AG09309 (cell line): ENCODE measurements at regions not wholly inside any gene's neighbourhood (a gene's known extent, or its start where the extent isn't known, plus 50 kb on each side); places are given as distances from the start of the nearest gene placed in this dataset.

ENCODE experiments used
- DNase-seq: peaks from one replicate; pipeline ENCODE4 v3.0.0-alpha.2; 2010; ENCODE audit warnings: low read depth
- H3K4me3 ChIP-seq: 2 replicates; pipeline ENCODE4 v1.5.1; 2011; ENCODE audit warnings: mild to moderate bottlenecking, low read depth, low read length, moderate library complexity; ENCODE audit not compliant: control insufficient read depth
- TF ChIP-seq, protein P1 (sequence below): IDR thresholded peaks from 2 replicates; pipeline ENCODE4 v1.5.1; 2011; ENCODE audit warnings: mild to moderate bottlenecking, low read depth, low read length, inconsistent platforms; ENCODE audit not compliant: insufficient read depth, control insufficient read depth; ENCODE audit errors: missing control alignments

DNA sequence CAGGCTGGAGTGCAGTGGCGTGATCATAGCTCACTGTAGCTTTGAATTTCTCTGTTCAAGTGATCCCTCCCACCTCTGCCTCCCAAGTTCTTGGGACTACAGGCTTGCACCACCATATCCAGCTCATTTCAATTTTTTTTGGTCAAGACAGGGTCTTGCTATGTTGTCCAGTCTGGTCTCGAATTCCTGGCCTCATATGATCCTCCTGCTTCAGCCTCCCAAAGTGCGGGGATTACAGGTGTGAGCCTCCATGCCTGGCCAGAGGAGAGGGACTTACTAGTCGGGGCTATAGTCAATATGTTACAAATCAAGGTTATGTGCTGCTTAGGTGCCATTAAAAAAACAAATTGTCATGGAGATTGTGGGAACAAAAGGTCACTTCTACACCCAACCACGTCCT is 105.3 kb upstream of the GALNT17 start:
- no peak for DNase-seq
- H3K4me3 ChIP-seq = no peak overlapping the region
- TF ChIP-seq, protein P1, sequence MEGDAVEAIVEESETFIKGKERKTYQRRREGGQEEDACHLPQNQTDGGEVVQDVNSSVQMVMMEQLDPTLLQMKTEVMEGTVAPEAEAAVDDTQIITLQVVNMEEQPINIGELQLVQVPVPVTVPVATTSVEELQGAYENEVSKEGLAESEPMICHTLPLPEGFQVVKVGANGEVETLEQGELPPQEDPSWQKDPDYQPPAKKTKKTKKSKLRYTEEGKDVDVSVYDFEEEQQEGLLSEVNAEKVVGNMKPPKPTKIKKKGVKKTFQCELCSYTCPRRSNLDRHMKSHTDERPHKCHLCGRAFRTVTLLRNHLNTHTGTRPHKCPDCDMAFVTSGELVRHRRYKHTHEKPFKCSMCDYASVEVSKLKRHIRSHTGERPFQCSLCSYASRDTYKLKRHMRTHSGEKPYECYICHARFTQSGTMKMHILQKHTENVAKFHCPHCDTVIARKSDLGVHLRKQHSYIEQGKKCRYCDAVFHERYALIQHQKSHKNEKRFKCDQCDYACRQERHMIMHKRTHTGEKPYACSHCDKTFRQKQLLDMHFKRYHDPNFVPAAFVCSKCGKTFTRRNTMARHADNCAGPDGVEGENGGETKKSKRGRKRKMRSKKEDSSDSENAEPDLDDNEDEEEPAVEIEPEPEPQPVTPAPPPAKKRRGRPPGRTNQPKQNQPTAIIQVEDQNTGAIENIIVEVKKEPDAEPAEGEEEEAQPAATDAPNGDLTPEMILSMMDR = no peak

DNA sequence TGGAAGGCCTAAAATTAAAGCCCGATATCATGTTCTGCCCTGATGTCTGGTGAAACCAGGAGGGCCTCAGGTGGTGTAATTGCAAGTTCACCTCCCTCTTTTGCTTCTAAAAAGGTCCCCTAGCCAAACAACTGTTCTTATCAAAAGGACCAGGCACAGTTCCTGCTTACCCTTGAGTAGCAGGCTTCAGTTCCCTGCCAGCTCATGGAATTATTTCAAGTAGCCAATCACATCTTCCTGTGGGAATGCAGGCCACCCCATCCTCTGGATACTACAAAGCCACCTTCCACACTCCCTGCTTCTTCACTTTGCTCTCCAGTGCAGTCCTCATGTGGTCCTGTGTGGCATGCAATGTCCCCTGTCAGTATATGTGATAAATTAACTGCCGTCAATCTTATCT is 97.7 kb upstream of the GALNT17 start:
- TF ChIP-seq, protein P1 = no peak
- H3K4me3 ChIP-seq = no peak overlapping the region
- no peak for DNase-seq

DNA sequence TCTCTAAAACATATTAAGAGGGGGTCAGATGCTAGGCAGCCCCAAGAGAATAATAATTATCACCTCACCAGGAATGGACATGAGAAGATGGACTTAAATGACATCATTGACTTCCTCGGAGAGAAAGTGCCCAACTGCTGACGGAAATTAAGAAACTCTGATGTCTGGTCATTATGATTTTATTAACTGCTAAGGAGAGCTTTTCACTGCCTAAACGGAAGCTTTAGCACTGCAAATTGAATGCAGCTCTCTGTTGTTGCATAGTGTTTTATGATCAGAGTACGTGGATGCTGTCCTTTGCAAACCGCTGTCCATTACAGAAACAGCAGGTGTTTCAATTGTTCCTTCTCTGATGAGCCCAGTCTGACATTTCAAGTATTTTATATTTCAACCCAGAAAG is 89.4 kb upstream of the GALNT17 start:
- TF ChIP-seq, protein P1 = no peak
- no peak overlapping the region for H3K4me3 ChIP-seq
- DNase-seq = no peak

DNA sequence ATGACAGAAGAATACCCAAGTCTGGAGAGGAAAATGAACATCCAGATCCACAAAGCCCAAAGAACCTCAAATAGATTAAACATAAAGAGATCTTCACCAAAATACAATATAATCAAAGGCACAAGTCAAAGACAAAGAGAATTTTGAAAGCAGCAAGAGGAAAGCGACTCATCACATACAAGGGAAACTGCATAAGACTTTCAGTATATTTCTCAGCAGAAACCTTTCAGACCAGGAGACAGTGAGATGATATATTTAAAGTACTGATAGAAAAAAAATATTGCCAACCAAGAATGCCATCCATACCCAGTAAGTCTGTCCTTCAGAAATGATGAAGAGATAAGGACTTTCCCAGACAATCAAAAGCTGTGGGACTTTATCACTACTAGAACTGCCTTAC is 81.5 kb upstream of the GALNT17 start:
- TF ChIP-seq, protein P1 = no peak
- no peak for DNase-seq
- no peak overlapping the region for H3K4me3 ChIP-seq

DNA sequence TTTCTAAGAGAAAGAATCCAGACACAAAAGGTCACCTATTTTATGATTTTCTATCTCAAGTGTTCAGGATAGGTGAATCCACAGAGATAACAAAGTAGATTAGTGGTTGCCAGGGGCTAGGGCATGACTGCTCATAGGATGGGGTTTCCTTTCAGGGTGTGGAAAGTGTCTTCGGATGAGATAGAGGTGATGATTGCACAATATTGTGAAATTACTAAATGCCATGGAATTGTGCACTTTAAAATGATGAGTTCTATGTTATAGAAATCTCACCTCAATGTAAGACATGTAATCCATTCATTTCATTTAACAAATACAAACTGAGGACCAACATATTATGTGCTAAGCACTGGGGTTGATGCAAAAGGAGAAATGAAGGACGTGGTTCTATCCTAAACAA is 76.4 kb upstream of the GALNT17 start:
- no peak overlapping the region for H3K4me3 ChIP-seq
- TF ChIP-seq, protein P1 = no peak
- no peak for DNase-seq

DNA sequence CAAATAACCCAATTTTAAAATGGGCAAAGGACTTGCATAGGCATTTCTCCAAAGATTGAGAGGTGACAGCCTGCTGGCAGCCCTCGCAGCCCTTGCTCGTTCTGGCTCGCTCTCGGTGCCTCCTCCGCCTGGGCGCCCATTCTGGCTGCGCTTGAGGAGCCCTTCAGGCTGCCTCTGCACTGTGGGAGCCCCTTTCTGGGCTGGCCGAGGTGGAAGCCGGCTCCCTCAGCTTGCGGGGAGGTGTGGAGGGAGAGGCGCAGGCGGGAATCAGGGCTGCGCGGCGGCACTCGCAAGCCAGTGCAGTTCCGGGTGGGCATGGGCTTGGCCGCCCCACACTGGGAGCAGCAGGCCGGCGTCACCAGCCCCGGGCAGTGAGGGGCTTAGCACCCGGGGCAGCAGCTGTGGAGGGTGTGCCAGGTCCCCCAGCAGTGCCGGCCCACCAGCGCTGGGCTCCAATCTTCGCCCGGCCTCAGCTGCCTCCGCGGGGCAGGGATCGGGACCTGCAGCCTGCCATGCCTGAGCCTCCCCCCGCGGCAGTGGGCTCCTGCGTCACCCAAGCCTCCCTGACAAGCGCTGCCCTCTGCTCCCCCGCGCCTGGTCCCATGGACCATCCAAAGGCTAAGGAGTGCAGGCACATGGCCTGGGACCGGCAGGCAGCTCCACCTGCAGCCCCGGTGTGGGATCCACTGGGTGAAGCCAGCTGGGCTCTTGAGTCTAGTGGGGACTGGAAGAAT is 54.0 kb upstream of the GALNT17 start:
- no peak for DNase-seq
- H3K4me3 ChIP-seq = no peak overlapping the region
- TF ChIP-seq, protein P1 = no peak
